GM12892 (cell line): ENCODE measurements at regions not wholly inside any gene's neighbourhood (a gene's known extent, or its start where the extent isn't known, plus 50 kb on each side); places are given as distances from the start of the nearest gene placed in this dataset.

ENCODE experiments used
- POLR2A ChIP-seq: IDR thresholded peaks from 2 replicates; pipeline ENCODE4 v1.6.1; 2011; ENCODE audit warnings: low read depth, low read length, control low read depth
- POLR2AphosphoS5 ChIP-seq: IDR thresholded peaks from 2 replicates; pipeline ENCODE4 v1.6.1; 2011; ENCODE audit warnings: low read depth, low read length, control low read depth
- TAF1 ChIP-seq: IDR thresholded peaks from 2 replicates; pipeline ENCODE4 v1.6.1; 2011; ENCODE audit warnings: low read depth, mild to moderate bottlenecking, control low read depth, low read length, borderline replicate concordance

DNA sequence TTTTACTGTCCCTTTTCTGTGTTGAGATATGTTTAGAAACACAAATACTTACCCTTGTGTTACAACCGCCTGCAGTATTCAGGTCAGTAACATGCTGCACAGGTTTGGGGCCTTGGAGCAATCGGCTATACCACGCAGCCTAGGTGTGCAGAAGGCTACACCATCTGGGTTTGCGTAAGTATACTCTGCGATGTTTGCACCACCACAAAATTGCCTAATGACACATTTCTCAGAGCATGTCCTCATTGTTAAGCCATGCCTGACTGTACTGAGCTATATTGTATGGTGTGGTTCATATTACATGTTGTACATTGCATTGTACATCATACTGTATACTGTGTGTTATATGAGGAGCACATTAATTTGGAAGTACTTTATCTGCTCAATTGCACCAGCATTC lies 247.4 kb downstream of the RHOU start:
- TF ChIP-seq POLR2AphosphoS5 = no peak
- TF ChIP-seq POLR2A = no peak
- no peak for TF ChIP-seq TAF1
